GM03348 (cell line): ENCODE measurements at regions not wholly inside any gene's neighbourhood (a gene's known extent, or its start where the extent isn't known, plus 50 kb on each side); places are given as distances from the start of the nearest gene placed in this dataset.

ENCODE experiments used
- DNase-seq: peaks from one replicate; pipeline ENCODE4 v3.0.0; 2012; ENCODE audit warnings: low spot score

GRCh38 chr5:103621548-103621930, 59.0 kb upstream of the NUDT12 start:
- DNase-seq: no peak

DNA sequence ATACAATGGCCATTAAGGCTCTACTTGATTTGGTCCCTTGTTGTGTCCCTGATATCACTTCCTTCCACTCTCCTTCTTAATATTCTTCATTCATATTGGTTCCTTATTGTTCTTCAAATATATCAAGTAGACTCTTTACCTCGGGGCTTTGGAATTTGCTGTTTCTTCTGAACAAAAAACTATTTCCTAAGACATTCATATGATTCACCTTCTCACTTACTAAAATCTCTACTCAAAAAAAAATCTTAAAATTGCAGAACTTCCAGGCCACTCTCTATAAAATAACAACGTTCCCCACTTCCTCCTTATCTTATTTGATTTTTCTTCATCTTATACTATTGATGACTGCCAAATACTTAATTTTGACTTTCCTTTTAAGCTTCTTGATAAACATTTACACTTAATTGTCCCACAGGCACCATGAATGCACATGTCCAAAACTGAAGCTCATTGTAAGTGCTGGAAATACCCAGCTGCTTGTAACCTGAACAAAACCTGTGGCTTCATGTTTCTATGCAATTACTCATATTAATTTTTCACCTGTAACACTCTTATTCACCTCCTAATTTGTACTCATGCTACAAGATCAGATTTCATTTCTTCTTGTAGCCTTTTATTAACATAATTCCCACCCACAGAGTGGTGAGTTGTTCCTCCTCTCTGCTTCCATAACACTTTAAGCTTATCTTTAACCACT, 58.4 kb upstream of the NUDT12 start:
- no peak for DNase-seq

DNA sequence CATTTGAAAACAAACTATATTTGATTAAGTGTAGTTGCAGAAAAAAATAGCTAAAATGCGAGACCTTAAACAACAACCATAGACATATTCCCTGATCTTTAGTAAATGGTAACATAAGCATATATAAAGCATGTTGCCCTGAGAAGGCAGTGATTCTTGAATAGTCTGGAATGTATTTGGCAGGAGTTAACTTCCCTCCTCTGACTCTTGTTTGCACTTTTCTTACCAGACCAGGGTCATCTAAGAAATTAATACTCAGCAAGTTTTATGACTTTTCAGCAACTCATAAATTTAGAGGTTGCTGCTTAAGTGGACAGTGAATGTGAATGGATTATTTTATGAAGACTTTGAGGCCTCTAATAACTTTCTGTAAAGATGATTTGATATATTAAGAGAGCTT, 55.3 kb upstream of the NUDT12 start:
- no peak for DNase-seq

DNA sequence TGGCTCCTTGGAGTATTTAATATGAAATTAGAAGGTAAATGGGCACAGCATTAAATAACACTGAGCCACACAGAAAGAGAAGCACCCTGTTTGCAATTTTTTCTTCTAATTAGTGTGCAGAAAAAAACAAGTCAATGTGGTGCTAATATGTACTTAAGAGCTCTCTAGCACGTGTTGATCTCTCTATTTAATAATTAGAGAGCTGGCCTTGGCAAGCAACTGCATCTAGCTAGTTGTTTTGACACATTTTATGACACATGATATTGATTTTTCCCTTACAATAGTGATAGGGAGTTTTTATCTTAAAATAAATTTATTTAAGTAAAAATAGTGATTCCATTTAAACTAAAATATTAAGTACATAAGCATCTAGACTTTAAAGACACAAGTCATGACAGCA, 54.5 kb upstream of the NUDT12 start:
- no peak for DNase-seq

DNA sequence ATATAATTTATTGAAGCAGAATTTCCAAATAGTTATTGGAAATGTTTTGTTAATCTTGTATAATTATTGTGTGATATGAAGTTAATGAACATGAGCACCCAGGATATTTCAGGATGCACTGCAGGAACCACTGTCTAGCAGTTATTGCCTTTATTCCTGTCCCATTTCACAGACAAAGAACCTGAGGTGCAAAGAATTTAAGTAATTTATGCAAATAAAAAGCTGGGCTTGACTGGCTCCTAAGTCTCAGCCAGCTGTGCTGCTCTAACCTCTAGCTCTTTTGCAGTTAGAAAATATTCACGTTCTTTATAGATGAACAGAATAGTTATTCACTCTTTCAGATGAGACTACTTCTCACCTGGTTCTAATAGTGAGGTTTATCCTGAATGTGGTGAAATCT, 50.0 kb upstream of the NUDT12 start:
- no peak for DNase-seq
